ENCODE measurements at regions not wholly inside any gene's neighbourhood (a gene's known extent, or its start where the extent isn't known, plus 50 kb on each side); places are given as distances from the start of the nearest gene placed in this dataset.

DNA sequence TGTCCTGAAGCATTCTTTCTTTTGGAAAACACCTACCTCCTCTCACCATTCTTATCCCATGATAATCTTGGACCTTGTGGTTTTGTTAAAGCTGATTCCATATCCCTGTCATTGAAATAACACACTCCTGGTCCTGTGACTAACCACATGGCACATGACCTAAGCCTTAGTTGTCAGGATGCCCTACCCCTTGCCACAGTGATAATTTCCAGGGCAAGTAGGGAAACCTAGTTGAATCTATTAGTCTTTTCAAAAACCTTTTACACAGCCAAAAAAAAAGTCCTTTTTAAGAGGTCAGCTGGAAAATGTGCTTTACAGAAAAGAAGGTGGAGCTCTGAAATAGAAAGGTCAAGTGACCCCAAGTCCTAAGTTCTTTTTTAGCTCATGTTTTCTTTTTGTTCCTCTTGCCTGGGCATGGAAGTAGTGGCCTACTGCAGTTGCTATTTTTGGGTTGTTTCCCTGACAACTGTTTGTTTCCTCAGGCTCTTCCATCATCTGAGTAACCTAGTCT, 608.4 kb downstream of the LRFN5 start:
- TF ChIP-seq, protein P1, sequence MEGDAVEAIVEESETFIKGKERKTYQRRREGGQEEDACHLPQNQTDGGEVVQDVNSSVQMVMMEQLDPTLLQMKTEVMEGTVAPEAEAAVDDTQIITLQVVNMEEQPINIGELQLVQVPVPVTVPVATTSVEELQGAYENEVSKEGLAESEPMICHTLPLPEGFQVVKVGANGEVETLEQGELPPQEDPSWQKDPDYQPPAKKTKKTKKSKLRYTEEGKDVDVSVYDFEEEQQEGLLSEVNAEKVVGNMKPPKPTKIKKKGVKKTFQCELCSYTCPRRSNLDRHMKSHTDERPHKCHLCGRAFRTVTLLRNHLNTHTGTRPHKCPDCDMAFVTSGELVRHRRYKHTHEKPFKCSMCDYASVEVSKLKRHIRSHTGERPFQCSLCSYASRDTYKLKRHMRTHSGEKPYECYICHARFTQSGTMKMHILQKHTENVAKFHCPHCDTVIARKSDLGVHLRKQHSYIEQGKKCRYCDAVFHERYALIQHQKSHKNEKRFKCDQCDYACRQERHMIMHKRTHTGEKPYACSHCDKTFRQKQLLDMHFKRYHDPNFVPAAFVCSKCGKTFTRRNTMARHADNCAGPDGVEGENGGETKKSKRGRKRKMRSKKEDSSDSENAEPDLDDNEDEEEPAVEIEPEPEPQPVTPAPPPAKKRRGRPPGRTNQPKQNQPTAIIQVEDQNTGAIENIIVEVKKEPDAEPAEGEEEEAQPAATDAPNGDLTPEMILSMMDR (IDR thresholded peaks at IDR 0.05), result no peak
- TF ChIP-seq ZFP36 (IDR thresholded peaks at IDR 0.05; ENCODE audit: borderline replicate concordance, partially characterized antibody), result no peak
- TF ChIP-seq, protein P2, sequence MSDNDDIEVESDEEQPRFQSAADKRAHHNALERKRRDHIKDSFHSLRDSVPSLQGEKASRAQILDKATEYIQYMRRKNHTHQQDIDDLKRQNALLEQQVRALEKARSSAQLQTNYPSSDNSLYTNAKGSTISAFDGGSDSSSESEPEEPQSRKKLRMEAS (IDR thresholded peaks at IDR 0.05), result no peak
- no peak for TF ChIP-seq EHMT2 (IDR thresholded peaks at IDR 0.05; ENCODE audit: low read depth)
- TF ChIP-seq KDM5A (IDR thresholded peaks at IDR 0.05), result no peak
